ENCODE measurements at regions not wholly inside any gene's neighbourhood (a gene's known extent, or its start where the extent isn't known, plus 50 kb on each side); places are given as distances from the start of the nearest gene placed in this dataset.

DNA sequence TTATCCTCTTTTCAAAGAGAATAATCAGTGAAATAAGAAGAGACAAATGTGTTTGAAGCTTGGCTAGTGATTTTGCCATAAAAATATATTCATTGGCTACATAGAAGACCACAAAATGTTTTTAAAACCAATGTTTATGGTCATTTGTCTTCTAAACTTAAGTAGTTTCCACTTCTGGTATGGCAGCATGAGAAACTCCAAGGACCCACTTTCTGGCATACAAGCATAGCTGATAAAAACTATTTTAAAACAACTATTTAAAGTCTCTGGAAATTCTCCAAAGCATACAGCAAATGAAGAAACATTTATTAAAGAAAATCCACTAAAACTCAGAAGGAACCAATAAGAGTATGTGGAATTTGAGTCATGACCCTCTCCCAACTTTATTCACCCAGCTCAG is 89.2 kb upstream of the TOMM7 start:
- no peak for DNase-seq (ENCODE audit: low read depth, low spot score)

DNA sequence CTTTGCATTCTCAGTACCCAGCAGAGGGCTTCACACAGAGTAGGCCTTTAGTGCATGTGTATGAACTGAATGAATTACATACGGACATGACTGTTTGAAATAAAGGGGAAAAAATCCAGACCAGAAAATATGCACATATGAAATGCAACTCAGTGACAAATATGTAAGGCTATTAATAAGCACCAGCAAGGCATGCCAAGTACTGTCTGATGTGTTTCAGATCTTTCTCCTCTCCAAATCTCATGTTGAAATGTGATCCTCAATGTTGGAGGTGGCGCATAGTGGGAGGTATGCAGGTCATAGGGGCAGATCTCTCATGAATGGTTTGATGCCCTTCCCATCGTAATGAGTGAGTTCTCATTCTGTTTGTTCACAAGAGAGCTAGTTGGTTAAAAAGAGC is 87.3 kb upstream of the TOMM7 start:
- DNase-seq (ENCODE audit: low read depth, low spot score): no peak

DNA sequence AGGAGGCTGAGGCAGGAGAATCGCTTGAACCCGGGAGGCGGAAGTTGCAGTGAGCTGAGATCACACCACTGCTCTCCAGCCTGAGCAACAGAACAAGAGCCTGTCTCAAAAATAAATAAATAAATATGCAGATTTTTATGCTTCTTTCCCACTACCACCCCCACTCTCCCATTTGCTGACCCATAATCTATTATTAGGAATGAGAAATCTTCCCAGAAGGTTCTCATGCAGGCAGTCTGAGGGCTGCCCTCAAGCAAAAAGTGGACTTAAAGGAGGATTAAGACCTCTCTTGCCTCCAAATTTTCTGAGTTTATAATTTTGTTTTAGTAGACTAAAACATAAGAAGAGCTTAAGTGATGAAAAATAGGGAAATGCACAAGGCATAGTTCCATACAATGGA is 85.2 kb upstream of the TOMM7 start:
- DNase-seq (ENCODE audit: low read depth, low spot score): no peak

DNA sequence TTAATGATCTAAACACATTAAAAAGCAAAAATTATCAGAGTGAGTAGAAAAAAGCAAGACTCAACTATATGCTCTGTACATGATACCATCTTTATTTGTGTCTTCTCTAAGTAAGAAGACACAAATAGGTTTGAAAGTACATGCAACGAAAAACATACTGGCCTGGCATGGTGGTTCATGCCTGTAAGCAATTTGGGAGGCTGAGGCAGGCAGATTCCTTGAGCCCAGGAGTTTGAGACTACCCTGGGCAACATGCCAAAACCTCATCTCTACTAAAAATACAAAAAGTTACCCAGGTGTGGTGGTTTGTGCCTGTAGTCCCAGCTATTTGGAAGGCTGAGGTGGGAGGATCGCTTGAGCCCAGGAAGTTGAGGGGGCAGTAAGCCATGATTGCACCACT is 78.1 kb upstream of the TOMM7 start:
- DNase-seq (ENCODE audit: low read depth, low spot score): no peak

DNA sequence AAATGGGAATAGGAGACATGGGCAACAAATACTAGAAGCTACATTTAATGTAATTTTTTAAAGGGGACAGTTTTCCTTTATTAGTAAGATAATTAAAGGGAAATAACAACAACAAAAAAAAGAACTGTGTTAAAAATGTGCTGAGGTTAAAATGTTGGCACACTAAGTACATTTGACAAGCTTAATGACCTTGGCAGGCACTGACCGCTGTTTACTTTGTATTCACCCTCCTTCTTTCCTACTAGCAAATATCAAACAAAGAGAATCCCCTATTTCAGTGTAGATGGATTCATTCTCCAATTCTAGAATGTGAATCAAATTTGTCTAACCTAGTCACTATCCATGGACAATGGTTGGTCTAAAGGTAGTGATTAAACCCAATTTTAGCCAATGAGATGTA is 77.5 kb upstream of the TOMM7 start:
- no peak for DNase-seq (ENCODE audit: low read depth, low spot score)

DNA sequence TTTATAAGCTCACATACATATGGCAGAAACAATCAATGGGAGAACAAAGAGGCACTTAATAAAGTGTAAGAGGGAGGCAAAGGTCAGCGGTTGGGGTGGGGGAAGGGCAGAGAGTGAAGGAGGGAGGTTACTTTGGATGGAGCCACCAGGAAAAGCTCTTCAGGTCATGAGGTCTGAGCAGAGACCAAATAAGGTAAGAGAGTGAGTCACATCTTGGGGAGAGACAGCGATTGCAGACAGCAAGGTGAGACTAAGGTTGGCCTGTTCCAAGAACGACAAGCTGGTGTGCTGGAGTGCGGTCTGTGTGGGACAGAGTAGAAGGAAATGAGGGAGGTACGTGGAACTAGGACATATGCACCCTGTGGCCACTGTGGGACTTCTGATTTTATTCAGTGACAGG is 74.3 kb upstream of the TOMM7 start:
- peak; percentile 59 for DNase-seq (ENCODE audit: low read depth, low spot score)

DNA sequence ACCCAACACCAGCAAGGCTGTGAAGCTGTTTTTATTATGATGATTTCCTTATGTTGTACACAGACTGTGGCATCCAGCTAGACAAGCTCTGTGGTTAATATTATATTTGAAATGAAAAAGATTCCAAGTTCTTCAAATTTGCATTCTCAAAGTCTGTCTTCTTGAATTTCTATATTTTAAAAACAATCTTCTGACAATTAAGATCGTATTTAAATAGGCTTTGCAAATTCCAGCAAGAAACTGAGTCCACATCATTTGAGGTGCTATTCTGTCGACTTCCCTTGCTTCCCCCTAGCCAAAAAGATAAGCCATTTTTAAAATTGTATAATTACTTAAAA is 73.1 kb upstream of the TOMM7 start:
- no peak for DNase-seq (ENCODE audit: low read depth, low spot score)

DNA sequence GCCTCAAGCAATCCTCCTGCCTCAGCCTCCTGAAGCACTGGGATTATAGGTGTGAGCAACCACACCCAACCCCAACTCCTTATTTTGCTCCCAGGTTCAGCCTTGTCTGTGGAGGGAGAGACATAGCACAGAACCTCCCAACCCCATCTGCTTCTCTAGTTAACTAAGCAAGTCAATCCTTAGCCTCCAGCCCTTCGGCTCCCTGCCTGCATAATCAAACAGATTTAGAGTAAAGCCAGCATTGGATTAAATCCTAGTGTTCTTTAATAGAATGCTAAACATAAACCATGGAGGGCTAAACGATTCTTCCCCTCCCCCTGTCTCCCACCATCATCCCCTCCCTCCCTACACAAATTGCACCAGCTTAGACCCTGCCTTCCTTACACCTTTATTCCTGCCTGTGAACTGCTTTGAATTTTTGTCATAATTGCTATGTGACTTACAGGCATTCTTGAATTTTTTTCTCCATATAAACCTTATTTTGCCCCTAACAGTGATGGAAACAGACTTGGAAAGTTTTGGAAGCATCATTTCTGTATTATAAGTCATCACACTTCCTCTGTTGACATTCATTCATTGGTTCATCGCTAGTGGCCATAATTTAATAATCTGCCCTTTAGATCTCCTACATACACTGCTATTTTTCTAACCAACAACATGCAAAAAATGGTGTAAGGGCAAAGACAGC is 72.6 kb upstream of the TOMM7 start:
- no peak for DNase-seq (ENCODE audit: low read depth, low spot score)

DNA sequence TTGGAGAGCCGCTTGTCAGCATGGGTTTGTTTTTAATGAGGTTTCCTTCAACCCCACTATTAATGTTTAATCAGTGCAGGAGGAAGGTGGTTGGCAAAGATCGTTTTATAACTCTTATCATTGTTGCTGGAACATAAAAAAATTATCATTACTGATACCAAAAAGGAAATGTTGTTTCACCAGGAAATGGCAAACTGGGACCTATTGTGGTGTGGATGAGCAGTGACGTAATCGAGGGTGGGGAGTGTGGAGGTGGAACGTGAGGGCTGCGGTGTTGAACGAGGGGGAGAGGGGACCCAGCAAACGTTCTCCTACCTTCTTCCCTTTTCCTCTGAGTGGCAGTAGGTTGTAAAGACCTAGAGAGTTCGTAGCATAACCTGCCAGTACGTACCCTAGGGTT is 71.9 kb upstream of the TOMM7 start:
- no peak for DNase-seq (ENCODE audit: low read depth, low spot score)

DNA sequence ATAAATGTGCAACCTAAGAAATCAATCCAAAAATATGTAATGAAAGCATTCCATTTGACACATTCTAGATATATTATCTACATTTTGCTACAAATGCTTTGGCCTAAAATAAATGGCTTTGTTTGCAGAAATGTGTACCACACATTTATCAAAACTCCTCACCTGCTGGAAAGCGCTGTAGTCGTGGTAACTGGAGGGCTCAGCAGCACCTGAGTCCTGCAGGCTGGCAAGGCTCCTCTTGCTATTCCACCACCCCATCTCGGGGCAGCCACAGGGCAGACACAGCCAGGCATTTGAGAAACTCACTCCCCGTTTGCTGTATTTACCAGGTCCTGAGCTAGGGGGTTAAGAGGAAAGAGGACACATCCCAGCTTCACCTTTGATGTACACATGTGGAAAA is 68.1 kb upstream of the TOMM7 start:
- DNase-seq (ENCODE audit: low read depth, low spot score): no peak

DNA sequence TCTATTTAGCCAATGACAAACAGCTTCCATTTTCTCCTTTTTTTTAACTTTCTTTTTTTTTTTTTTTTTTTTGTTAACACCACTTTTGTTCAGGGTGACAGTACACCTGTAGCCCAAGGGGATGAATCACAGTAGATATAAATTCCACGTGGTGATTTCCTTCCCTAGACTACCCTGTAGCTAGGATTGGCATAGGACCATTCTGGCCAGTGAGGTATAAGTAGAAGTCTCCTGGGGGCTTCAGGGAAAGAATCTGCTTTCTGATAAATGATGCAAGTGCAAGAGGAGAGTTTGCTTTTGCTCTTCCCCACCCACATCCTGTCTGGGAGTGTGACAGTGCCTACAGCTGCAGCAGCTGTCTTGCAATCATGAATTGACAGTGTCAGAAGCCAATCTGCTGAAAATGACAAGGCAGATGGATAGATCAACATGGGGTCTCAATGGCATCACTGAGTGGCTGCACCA is 63.2 kb upstream of the TOMM7 start:
- DNase-seq (ENCODE audit: low read depth, low spot score): no peak

DNA sequence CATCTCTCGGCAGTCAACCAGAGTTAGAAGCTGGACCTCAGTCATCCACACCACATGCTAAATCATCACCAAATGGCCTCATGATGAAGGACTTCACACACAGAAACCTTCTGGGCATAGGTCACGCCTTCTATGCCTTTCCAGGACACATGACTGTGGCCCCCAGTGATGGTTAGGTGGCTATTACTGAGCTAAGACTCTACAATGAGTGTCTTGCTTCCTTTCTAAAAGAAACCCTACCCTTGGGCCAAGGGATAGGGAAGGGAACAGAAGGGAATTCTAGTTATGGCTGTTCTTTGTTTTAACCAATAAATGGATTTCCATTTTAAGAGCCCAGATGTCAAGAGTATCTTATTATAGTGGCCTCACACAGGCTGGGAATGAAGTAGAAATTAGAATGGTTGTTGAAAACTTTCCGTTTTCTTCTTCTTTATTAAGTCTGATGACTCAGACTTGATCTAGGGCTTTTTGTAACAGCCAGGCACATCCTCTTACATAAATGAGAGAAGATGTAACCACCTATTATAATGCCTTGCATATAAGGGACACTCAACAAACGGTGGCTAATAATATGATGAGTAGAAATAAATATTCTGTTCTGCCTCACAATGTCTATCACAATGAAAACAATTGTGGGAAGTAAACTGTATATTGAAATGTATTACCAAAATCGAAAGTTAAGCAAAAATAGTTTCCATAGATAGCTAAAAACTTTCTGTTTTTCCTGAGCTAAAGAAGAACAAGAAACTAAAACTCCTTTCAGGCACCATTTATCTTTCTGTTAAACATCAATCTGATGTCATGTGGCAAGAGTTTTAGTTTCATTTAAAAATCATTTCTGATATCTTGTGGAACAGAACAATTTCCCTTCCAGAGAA is 62.5 kb upstream of the TOMM7 start:
- DNase-seq (ENCODE audit: low read depth, low spot score): no peak

DNA sequence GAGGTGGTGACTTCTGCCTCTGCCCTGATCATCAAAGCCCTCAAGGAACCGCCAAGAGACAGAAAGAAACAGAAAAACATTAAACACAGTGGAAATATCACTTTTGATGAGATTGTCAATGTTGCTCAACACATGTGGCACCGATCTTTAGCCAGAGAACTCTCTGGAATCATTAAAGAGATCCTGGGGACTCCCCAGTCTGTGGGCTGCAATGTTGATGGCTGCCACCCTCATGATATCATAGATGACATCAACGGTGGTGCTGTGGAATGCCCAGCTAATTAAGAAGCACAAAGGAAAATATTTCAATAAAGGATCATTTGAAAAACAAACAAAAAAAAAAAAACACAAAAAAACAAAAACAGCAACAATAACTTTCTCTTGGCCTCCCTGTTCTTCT is 59.5 kb upstream of the TOMM7 start:
- DNase-seq (ENCODE audit: low read depth, low spot score): no peak

DNA sequence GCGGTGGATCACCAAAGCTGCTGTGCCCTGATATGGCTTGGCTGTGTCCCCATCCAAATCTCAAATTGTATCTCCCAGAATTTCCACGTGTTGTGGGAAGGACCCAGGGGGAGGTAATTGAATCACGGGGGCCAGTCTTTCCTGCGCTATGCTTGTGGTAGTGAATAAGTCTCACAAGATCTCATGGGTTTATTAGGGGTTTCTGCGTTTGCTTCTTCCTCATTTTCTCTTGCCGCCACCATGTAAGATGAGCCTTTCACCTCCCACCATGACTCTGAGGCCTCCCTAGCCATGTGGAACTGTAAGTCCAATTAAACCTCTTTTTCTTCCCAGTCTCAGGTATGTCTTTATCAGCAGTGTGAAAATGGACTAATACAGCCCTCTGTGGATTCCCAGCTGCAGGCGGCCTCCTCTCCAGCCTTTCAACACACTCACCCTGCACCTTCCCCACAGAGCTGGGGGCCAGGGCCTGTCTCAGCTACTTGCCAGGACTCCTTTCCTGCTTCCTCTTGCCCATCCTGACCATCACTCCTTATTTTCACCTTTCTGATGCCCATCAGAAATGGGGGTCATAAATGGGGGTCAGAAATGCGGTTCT is 57.2 kb upstream of the TOMM7 start:
- no peak for DNase-seq (ENCODE audit: low read depth, low spot score)

DNA sequence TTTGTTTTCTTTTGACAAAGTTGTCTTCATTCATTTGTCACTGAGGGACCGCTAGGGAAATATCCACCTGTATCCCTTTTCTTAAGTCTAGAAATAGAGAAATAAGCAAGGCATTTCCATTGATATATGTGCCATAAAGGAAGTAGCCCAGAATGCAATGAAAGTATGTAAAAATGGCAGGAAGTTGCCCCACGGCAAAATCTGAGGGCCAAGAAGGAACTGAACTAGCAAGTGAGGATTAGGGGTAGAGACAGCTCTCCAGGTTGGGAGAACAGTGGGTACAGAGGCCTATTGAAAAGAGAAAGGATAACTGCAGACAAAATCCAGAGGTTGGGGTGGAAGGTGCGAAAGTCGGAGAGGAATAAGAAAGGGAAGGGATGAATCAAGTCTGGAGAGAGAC is 56.6 kb upstream of the TOMM7 start:
- DNase-seq (ENCODE audit: low read depth, low spot score): no peak

DNA sequence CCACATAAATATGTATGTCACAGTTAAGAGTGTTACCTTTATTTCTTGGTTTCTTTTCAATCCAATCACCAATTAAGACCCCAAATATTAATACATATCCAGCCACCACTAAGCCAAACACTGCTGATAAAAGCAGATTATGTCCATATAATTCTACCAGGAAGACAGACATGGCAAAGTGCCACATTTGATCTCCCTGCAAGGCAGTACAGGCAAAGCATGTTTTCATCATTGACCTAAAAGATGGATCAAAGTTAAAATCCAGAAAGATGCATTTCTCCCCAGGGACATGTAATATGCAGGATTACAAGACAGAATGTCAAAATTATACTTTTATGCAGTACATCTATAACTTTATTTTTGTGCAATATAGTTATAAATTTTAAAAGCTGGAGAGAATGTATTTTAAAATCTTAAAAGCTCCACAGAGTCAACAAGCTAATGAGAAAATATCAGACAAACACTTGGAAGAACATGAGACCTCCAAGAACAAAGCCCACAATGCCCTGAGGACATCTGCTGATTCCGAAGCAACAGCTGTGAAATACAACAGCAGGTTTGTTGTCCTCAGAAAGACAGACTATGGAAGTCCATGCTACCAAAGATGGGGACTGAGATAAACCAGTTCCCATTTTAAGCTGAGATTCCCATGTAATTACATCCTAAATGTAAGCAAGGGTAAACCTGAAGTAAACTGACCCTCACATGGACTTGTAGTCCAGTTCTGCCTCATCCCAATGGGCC is 54.5 kb upstream of the TOMM7 start:
- no peak for DNase-seq (ENCODE audit: low read depth, low spot score)

DNA sequence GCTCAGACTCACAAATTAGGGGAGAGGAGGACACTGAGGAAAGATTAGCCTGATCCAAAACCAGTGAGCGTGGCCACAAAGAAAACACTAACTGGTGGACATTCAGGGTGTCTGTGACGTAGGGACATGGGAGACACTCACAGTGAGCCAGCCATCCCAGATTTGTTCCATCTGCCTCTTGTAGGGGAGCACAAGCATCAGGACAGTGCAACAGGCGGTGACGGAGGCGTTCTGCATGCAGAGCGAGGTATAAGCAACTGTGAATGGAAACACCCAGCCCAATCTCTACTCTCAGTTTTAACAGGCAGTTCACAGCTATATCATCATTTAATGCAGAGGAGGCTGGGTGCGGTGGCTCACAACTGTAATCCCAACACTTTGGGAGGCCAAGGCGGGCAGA is 52.8 kb upstream of the TOMM7 start:
- no peak for DNase-seq (ENCODE audit: low read depth, low spot score)

DNA sequence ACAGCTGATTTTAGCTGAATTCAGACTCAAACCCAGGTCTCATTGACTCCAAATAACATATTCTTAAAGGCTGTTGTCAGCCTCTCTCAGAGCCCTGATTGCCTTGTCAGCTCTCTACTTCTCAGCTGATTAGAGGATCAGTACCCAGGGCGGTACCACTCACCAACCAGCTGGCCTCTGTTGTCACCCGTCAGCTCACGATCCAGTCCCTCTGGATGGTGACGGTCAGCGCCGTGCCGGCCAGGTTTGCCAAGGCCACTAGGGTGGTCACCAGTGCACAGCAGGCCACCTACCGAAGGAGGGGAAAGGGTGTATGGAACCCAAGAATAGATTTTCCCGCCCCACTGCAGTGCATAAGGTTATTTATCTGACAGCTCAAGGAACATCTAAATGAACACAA is 52.3 kb upstream of the TOMM7 start:
- DNase-seq (ENCODE audit: low read depth, low spot score): no peak

Data from iPS DF 19.7 (cell line).